H1 (cell line): ENCODE measurements at regions not wholly inside any gene's neighbourhood (a gene's known extent, or its start where the extent isn't known, plus 50 kb on each side); places are given as distances from the start of the nearest gene placed in this dataset.

Experiments used
- BACH1 ChIP-seq: IDR thresholded peaks from 2 replicates; pipeline ENCODE4 v1.6.1; 2012; ENCODE audit warnings: low read length, improper control_type of control experiment
- CBX8 ChIP-seq: fragments of 300-800, 300-1000 bp; sonication (generic); IDR thresholded peaks from 2 replicates; pipeline ENCODE4 v1.7.1; 2016; ENCODE audit warnings: low read depth, low read length, borderline replicate concordance
- CHD7 ChIP-seq: fragments of 300-600 bp; sonication (generic); IDR thresholded peaks from 2 replicates; pipeline ENCODE4 v1.7.1; 2012; ENCODE audit warnings: low read length, moderate library complexity, mild to moderate bottlenecking, inconsistent platforms; ENCODE audit not compliant: insufficient replicate concordance
- KDM1A ChIP-seq: fragments of 200-600, 300-600 bp; sonication (generic); IDR thresholded peaks from 2 replicates; pipeline ENCODE4 v1.7.1; 2016; ENCODE audit warnings: mild to moderate bottlenecking, low read length, borderline replicate concordance
- KDM5A ChIP-seq: fragments of 200-600 bp; IDR thresholded peaks from 2 replicates; pipeline ENCODE4 v1.7.1; 2012; ENCODE audit warnings: mild to moderate bottlenecking, low read length, inconsistent platforms, mixed read lengths
- POLR2A ChIP-seq, 2 experiments: IDR thresholded peaks; 1 replicate in 1 of 2; 2 replicates in 1 of 2; pipeline ENCODE4 v1.6.1; 2011; ENCODE audit warnings: low read depth in 2 of 2, low read length in 2 of 2, mild to moderate bottlenecking in 2 of 2; ENCODE audit errors: control extremely low read depth in 1 of 2
- RAD21 ChIP-seq, 2 experiments: IDR thresholded peaks in 1 of 2; conservative IDR thresholded peaks in 1 of 2; 2 replicates each; pipeline ENCODE4 v1.6.1; 2011; ENCODE audit warnings: low read depth in 2 of 2, low read length in 2 of 2, improper control_type of control experiment in 1 of 2, inconsistent platforms in 1 of 2, mild to moderate bottlenecking in 1 of 2, moderate library complexity in 1 of 2
- TEAD4 ChIP-seq: IDR thresholded peaks from 2 replicates; pipeline ENCODE4 v1.6.1; 2012; ENCODE audit warnings: low read depth, low read length, inconsistent platforms, mixed read lengths
- TF ChIP-seq, protein P1 (sequence below): IDR thresholded peaks from 2 replicates; pipeline ENCODE4 v1.6.1; 2011; ENCODE audit warnings: low read length, improper control_type of control experiment
- TF ChIP-seq, protein P2 (sequence below), 3 experiments: IDR thresholded peaks; 1 replicate in 2 of 3; 2 replicates in 1 of 3; pipeline versions ENCODE4 v1.5.1 to v1.6.1; 2011; ENCODE audit warnings: low read length in 3 of 3, mild to moderate bottlenecking in 3 of 3, inconsistent platforms in 2 of 3, low read depth in 1 of 3, moderate library complexity in 1 of 3; ENCODE audit not compliant: insufficient read depth in 1 of 3; ENCODE audit errors: control extremely low read depth in 1 of 3

DNA sequence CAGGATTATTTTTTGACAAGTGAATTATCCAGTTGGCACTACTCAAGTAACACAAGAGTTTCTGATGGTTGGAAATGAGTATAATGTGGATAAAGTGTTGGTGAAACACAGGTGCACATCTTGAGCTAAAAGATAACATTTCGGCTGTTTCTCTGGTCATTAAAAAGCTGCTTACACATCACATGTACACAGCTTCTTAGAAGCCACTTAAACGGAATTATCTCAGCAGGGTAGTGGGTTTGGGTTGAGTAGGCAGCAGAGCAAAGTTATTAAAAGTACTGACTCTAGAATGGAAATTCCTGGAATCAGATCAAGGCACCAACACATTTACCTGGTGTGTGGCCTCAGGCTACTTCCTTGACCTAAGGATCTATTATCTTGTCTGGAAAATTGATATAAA, 55.4 kb upstream of the RASSF6 start:
- TF ChIP-seq KDM5A (no peak), RAD21 (IDR thresholded peaks at IDR 0.05 in 1 of 2, conservative IDR thresholded peaks at IDR 0.05 in 1 of 2; ENCODE audit: low read depth in 2 of 2, low read length in 2 of 2) (no peak), CBX8 (no peak), TEAD4 (no peak), CHD7 (no peak), KDM1A (no peak), BACH1 (no peak), POLR2A (IDR thresholded peaks at IDR 0.05; ENCODE audit: control extremely low read depth in 1 of 2, low read depth in 2 of 2, low read length in 2 of 2) (no peak)
- TF ChIP-seq, protein P1, sequence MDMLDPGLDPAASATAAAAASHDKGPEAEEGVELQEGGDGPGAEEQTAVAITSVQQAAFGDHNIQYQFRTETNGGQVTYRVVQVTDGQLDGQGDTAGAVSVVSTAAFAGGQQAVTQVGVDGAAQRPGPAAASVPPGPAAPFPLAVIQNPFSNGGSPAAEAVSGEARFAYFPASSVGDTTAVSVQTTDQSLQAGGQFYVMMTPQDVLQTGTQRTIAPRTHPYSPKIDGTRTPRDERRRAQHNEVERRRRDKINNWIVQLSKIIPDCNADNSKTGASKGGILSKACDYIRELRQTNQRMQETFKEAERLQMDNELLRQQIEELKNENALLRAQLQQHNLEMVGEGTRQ, result no peak
- TF ChIP-seq, protein P2, sequence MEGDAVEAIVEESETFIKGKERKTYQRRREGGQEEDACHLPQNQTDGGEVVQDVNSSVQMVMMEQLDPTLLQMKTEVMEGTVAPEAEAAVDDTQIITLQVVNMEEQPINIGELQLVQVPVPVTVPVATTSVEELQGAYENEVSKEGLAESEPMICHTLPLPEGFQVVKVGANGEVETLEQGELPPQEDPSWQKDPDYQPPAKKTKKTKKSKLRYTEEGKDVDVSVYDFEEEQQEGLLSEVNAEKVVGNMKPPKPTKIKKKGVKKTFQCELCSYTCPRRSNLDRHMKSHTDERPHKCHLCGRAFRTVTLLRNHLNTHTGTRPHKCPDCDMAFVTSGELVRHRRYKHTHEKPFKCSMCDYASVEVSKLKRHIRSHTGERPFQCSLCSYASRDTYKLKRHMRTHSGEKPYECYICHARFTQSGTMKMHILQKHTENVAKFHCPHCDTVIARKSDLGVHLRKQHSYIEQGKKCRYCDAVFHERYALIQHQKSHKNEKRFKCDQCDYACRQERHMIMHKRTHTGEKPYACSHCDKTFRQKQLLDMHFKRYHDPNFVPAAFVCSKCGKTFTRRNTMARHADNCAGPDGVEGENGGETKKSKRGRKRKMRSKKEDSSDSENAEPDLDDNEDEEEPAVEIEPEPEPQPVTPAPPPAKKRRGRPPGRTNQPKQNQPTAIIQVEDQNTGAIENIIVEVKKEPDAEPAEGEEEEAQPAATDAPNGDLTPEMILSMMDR (IDR thresholded peaks at IDR 0.05; ENCODE audit: control extremely low read depth in 1 of 3, insufficient read depth in 1 of 3, low read depth in 1 of 3, low read length in 3 of 3), result no peak
